ENCODE measurements at regions not wholly inside any gene's neighbourhood (a gene's known extent, or its start where the extent isn't known, plus 50 kb on each side); places are given as distances from the start of the nearest gene placed in this dataset.
A peak's percentile ranks its signal among the peaks of the same experiment; 100 is the strongest.

DNA sequence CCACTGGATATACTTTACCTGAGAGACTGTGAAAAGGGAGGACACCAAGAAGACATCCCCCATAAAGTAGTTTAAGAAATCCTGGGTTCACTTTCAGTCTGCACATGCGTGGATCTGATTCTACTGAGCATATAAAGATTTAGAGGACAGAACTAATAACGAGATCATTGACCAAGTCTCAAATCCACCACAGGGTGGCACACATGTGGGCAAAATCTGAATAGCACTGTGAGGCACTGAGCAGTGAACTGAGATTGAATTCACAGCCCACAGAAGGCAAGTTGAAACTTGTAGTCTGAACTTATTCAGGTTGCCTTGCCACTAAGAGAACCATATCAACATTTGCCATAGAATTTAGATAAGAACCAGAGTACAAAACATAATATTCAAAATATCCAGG is 818.6 kb downstream of the GRID1 start:
- peak; percentile 22; the same call in 1 of the 2 replicates for TF ChIP-seq CTCF (IDR thresholded peaks at IDR 0.05)

Measured in LNCAP (cell line).